ENCODE measurements at regions not wholly inside any gene's neighbourhood (a gene's known extent, or its start where the extent isn't known, plus 50 kb on each side); places are given as distances from the start of the nearest gene placed in this dataset.

GRCh38 chr10:25117757-25118156, 57.0 kb upstream of the GPR158 start:
- TF ChIP-seq CTCF (IDR thresholded peaks at IDR 0.05; ENCODE audit: insufficient read depth, low read length): no peak
- TF ChIP-seq REST (IDR thresholded peaks at IDR 0.05; ENCODE audit: insufficient replicate concordance, low read depth): no peak
- no peak for TF ChIP-seq GABPA (IDR thresholded peaks at IDR 0.05; ENCODE audit: low read depth)

All from HL-60 (cell line).